ENCODE measurements at regions not wholly inside any gene's neighbourhood (a gene's known extent, or its start where the extent isn't known, plus 50 kb on each side); places are given as distances from the start of the nearest gene placed in this dataset.

- H2BK120ac ChIP-seq (ENCODE audit: low read depth, low read length, poor library complexity, severe bottlenecking) = no peak overlapping the region
- H3K56ac ChIP-seq (ENCODE audit: insufficient read length, low read depth, low read length) = no peak overlapping the region
- no peak overlapping the region for H2BK20ac ChIP-seq (ENCODE audit: low read depth, low read length, poor library complexity, severe bottlenecking)
- H4K91ac ChIP-seq (ENCODE audit: insufficient read length, low read depth, low read length) = no peak overlapping the region
- H3K4me1 Mint-ChIP-seq = peaks cover 11 to 12% of the 10 kb centered on the region in 2 experiments
- H3K23ac ChIP-seq (ENCODE audit: insufficient read length, low read depth, low read length) = no peak overlapping the region
- no peaks in the 10 kb centered on the region for H3K23me2 ChIP-seq (ENCODE audit: insufficient read length, low read depth, low read length, poor library complexity, severe bottlenecking)
- H3K27ac Mint-ChIP-seq = no peak overlapping the region
- no peaks in the 10 kb centered on the region for H3K36me3 Mint-ChIP-seq (ENCODE audit: insufficient read depth in 1 of 3, low read depth in 3 of 3)
- no peak overlapping the region for H2BK5ac ChIP-seq (ENCODE audit: insufficient read length, low read length)
- H3K27ac ChIP-seq (ENCODE audit: insufficient read length, low read depth, low read length) = no peak overlapping the region
- no peaks in the 10 kb centered on the region for H3K79me2 ChIP-seq (ENCODE audit: insufficient read depth, low read length)
- no peak for DNase-seq
- H2BK12ac ChIP-seq (ENCODE audit: insufficient read length, low read depth, low read length) = no peak overlapping the region
- no peaks in the 10 kb centered on the region for H3K27me3 Mint-ChIP-seq (ENCODE audit: low read depth)
- no peak overlapping the region for H2BK15ac ChIP-seq (ENCODE audit: low read depth, low read length)
- no peak overlapping the region for H4K8ac ChIP-seq (replicated peaks; ENCODE audit: insufficient read length, low read depth, low read length)
- H3K79me1 ChIP-seq (ENCODE audit: insufficient read depth, low read depth, low read length, poor library complexity, severe bottlenecking) = no peaks in the 10 kb centered on the region
- no peak overlapping the region for H3K4me3 Mint-ChIP-seq
- no peaks in the 10 kb centered on the region for H3K27me3 ChIP-seq (ENCODE audit: insufficient read depth, low read length)
- H2AK5ac ChIP-seq (ENCODE audit: insufficient read length, low read length) = no peak overlapping the region
- H4K5ac ChIP-seq (ENCODE audit: insufficient read length, low read depth, low read length) = no peak overlapping the region
- no peak for TF ChIP-seq CTCF (conservative IDR thresholded peaks at IDR 0.05)
- H3T11ph ChIP-seq (ENCODE audit: low read length) = no peak overlapping the region
- H3K14ac ChIP-seq (ENCODE audit: insufficient read depth, low read length) = no peak overlapping the region
- no peak overlapping the region for H3K9ac ChIP-seq (ENCODE audit: extremely low read depth, insufficient read length, low read length)
- no peaks in the 10 kb centered on the region; the same call in 1 of the 2 replicates for H3K4me1 ChIP-seq (ENCODE audit: insufficient read depth, low read length)
- H3K18ac ChIP-seq (ENCODE audit: insufficient read length, low read depth, low read length) = no peak overlapping the region
- H3K9me3 Mint-ChIP-seq = no peaks in the 10 kb centered on the region
- WGBS (ENCODE audit: extremely low coverage, insufficient read length, low lambda C conversion rate) = no CpG with 5 or more reads among the region's 1 CpG
- H3K4me2 ChIP-seq (ENCODE audit: insufficient read depth, insufficient read length, low read length) = no peak overlapping the region
- H4K20me1 ChIP-seq (ENCODE audit: control insufficient read depth, insufficient read depth, insufficient read length) = no peaks in the 10 kb centered on the region
- H2AFZ ChIP-seq (ENCODE audit: low read length) = no peak overlapping the region
- no peaks in the 10 kb centered on the region for H3K9me3 ChIP-seq (ENCODE audit: control insufficient read depth, low read depth, low read length)
- H3K4ac ChIP-seq (ENCODE audit: low read depth, low read length) = no peak overlapping the region
Measured at GRCh38 chr9:17996728-17997127, 417.9 kb downstream of the SH3GL2 start.
